Lung (tissue), 11 donors: ENCODE measurements at regions not wholly inside any gene's neighbourhood (a gene's known extent, or its start where the extent isn't known, plus 50 kb on each side); places are given as distances from the start of the nearest gene placed in this dataset.
A peak's percentile ranks its signal among the peaks of the same experiment; 100 is the strongest.

Source experiments
- ATAC-seq: fragments of 200-7000 bp; cut with Tn5 transposase; one replicate; pipeline ENCODE4 v1.9.1; 2020; ENCODE audit warnings: moderate number of reproducible peaks; ENCODE audit not compliant: insufficient read depth, low FRiP score
- DNase-seq, 3 donors: peaks; one replicate each; pipeline ENCODE4 v3.0.0-alpha.2; 2013 to 2017
- H3K27ac ChIP-seq, 2 donors: one replicate each; pipeline ENCODE4 v1.5.1; 2013; ENCODE audit warnings: mild to moderate bottlenecking in 2 of 2, moderate library complexity in 2 of 2, control low read depth in 1 of 2, inconsistent platforms in 1 of 2, low read depth in 1 of 2, low read length in 1 of 2
- H3K27me3 ChIP-seq, 3 donors: one replicate each; pipeline ENCODE4 v1.5.1; 2013; ENCODE audit warnings: low read length in 2 of 3; ENCODE audit not compliant: control insufficient read depth in 3 of 3, insufficient read depth in 3 of 3
- H3K36me3 ChIP-seq, 4 donors: one replicate each; pipeline ENCODE4 v1.5.1; 2013; ENCODE audit warnings: low read length in 4 of 4, mild to moderate bottlenecking in 1 of 4, moderate library complexity in 1 of 4; ENCODE audit not compliant: control insufficient read depth in 4 of 4, insufficient read depth in 4 of 4
- H3K4me1 ChIP-seq, 5 donors: one replicate each; pipeline ENCODE4 v1.5.1; 2013; ENCODE audit warnings: low read length in 5 of 5, mild to moderate bottlenecking in 2 of 5, moderate library complexity in 1 of 5; ENCODE audit not compliant: control insufficient read depth in 5 of 5, insufficient read depth in 5 of 5
- H3K4me3 ChIP-seq: one replicate; pipeline ENCODE4 v1.5.1; 2013; ENCODE audit warnings: mild to moderate bottlenecking, control low read depth, moderate library complexity
- H3K9ac ChIP-seq, 2 donors: one replicate each; pipeline ENCODE4 v1.5.1; 2013; ENCODE audit warnings: low read length in 2 of 2, control low read depth in 1 of 2; ENCODE audit not compliant: insufficient read depth in 1 of 2
- H3K9me3 ChIP-seq, 4 donors: one replicate each; pipeline ENCODE4 v1.5.1; 2013; ENCODE audit warnings: low read length in 3 of 4, mild to moderate bottlenecking in 1 of 4, moderate library complexity in 1 of 4; ENCODE audit not compliant: control insufficient read depth in 4 of 4, insufficient read depth in 3 of 4
- WGBS, 2 donors: extraction: QIAGEN DNeasy Blood & Tissue Kit; methylation state at CpG; one replicate each; pipeline ENCODE4 v1.1.7; 2013; 5-methylcytosine and 5-hydroxymethylcytosine counted together
- TF ChIP-seq, protein P1 (sequence below): IDR thresholded peaks from 2 replicates; pipeline ENCODE4 v1.5.1; 2012; ENCODE audit warnings: mild to moderate bottlenecking; ENCODE audit errors: control extremely low read depth, extremely low read depth
- donor health status: control.
- donor health status: control.
- donor health status: Bipolar disorder and iron deficiency.
- donor health status: healthy.
- donor health status: DM: yes; HTN: yes; CAD: no.

DNA sequence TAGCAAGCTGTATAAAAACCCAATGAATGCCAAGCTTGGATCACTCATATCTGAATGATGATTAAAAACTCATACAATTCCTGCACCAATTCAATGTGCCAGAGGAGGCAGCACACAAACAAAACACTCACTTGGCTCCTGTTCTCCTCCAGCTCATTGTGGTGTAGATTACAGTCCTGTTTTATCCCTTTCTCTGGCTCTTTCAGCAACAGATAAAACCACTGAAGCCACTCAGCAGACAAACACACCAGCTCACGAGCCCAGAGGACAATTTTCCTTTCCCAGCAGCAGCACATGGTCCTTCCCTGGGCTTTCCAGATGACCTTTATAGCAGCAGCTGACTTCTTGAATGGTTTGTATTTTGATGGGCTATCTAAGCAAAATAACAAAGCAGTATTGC is 107.3 kb upstream of the STARD3NL start:
- peak in 2 of 3 donors; percentile 33 to 54 for DNase-seq
- peak; percentile 41 for ATAC-seq
- Histone ChIP-seq H3K36me3 (no peaks in the 10 kb centered on the region), H3K4me3 (no peak overlapping the region), H3K9ac (no peak overlapping the region), H3K4me1 (no peaks in the 10 kb centered on the region), H3K27ac (no peak overlapping the region), H3K27me3 (no peaks in the 10 kb centered on the region), H3K9me3 (no peaks in the 10 kb centered on the region)
- TF ChIP-seq, protein P1, sequence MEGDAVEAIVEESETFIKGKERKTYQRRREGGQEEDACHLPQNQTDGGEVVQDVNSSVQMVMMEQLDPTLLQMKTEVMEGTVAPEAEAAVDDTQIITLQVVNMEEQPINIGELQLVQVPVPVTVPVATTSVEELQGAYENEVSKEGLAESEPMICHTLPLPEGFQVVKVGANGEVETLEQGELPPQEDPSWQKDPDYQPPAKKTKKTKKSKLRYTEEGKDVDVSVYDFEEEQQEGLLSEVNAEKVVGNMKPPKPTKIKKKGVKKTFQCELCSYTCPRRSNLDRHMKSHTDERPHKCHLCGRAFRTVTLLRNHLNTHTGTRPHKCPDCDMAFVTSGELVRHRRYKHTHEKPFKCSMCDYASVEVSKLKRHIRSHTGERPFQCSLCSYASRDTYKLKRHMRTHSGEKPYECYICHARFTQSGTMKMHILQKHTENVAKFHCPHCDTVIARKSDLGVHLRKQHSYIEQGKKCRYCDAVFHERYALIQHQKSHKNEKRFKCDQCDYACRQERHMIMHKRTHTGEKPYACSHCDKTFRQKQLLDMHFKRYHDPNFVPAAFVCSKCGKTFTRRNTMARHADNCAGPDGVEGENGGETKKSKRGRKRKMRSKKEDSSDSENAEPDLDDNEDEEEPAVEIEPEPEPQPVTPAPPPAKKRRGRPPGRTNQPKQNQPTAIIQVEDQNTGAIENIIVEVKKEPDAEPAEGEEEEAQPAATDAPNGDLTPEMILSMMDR: no peak
- 51 to 69% methylated on average over 1 of the region's 1 CpG for WGBS, 2 donors

DNA sequence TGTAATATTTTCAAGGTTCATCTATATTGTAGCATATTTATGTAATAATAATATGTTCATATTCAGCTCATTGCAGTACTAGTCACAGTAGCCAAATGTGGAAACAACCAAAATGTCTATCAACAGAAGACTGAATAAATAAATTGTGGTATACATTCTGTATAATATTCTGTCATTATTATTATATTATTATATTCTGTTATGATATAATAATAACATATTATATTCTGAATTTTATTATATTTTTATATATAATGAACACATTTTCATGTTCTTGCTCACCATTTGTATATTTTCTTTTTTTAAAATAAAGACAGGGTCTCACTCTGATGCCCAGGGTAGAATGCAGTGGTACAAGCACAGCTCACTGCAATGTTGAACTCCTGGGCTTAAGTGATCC is 91.2 kb upstream of the STARD3NL start:
- Histone ChIP-seq H3K36me3 (no peaks in the 10 kb centered on the region), H3K4me3 (no peak overlapping the region), H3K9ac (no peak overlapping the region), H3K9me3 (no peaks in the 10 kb centered on the region), H3K4me1 (no peaks in the 10 kb centered on the region), H3K27me3 (no peaks in the 10 kb centered on the region), H3K27ac (no peak overlapping the region)
- no peak for DNase-seq
- TF ChIP-seq, protein P1: no peak
- ATAC-seq: no peak

DNA sequence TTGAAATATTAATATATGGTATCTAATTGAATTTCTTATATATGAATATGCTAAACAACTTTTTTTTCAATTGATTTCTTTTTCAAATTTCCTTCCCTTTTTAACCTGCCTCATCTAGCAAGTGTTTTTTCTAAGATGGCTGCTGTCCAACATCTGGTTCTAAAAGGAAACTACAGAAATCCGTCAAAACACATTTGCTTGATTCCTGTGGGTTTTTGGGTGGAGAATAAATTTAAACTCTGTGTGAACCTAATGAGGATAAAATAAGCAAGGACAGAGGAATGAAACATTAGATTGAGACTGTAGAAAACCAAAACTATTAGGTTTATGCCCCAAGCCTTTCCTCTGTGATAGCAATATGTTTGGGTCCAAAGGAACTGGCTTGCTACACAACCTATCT is 75.5 kb upstream of the STARD3NL start:
- DNase-seq: peak in 2 of 3 donors; percentile 8 to 12
- peaks cover 0 to 6% (median 2%) of the 10 kb centered on the region in 4 donors for H3K9me3 ChIP-seq
- H3K4me1 ChIP-seq: no peaks in the 10 kb centered on the region
- TF ChIP-seq, protein P1: no peak
- 8 to 26% methylated on average over 1 of the region's 1 CpG for WGBS, 2 donors
- H3K4me3 ChIP-seq: no peak overlapping the region
- H3K9ac ChIP-seq: no peak overlapping the region
- ATAC-seq: no peak
- peaks cover 0 to 3% (median 0%) of the 10 kb centered on the region in 3 donors for H3K27me3 ChIP-seq
- no peaks in the 10 kb centered on the region for H3K36me3 ChIP-seq
- H3K27ac ChIP-seq: no peak overlapping the region

DNA sequence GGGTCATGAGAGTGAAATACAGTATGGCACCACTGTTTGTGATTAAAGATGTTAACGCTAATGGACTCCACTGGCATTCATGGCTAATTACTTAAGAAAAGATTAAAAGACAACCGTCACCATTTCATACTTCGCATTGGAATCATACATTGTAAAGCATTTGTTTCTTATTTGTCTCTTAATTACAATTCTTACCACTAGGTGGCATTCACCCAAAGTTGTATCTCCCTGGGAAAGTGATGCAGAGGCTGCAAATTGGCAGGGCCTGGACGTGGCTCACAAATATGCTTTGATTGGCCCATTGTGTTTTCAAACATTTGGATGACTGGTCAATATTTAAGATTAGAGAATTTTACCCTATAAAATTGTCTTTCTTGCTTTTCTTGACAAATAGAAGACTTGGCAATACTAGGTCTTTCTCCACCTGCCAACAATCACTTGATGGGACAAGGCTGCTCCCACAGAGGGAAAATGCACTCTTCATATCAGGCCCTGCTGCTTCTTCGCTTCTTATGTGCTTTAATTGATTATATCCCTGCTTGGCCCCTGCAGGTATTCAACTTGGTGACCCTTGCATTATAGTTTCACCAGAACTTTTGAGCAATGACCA is 72.1 kb upstream of the STARD3NL start:
- Histone ChIP-seq H3K36me3 (no peaks in the 10 kb centered on the region), H3K4me3 (no peak overlapping the region), H3K27ac (no peak overlapping the region), H3K27me3 (peaks cover 0 to 3% (median 0%) of the 10 kb centered on the region in 3 donors), H3K9ac (no peak overlapping the region), H3K9me3 (no peaks in the 10 kb centered on the region), H3K4me1 (peaks cover 0 to 4% (median 0%) of the 10 kb centered on the region in 5 donors)
- TF ChIP-seq, protein P1: peak; percentile 13
- 35 to 40% methylated on average over 5 of the region's 5 CpGs for WGBS, 2 donors
- peak in 2 of 3 donors; percentile 65 to 68 for DNase-seq
- peak; percentile 76 for ATAC-seq
